Sciatic nerve (tissue), 2 donors: ENCODE measurements at regions not wholly inside any gene's neighbourhood (a gene's known extent, or its start where the extent isn't known, plus 50 kb on each side); places are given as distances from the start of the nearest gene placed in this dataset.
"Not testable (repeated sequence)": the region's sequence is repeated elsewhere in the genome, so short reads cannot be mapped to it uniquely, and the experiment has no call there.

Source experiments
- ATAC-seq: fragments of 200-7000 bp; cut with Tn5 transposase; one replicate; pipeline ENCODE4 v1.9.1; 2020; ENCODE audit warnings: mild to moderate bottlenecking, moderate library complexity
- DNase-seq: peaks from one replicate; pipeline ENCODE4 v3.0.0-alpha.2; 2020; ENCODE audit warnings: low spot score
- intact Hi-C: fragments of 100-400 bp; cut with DNase I; formaldehyde crosslinking; loops from one replicate; pipeline ENCODE4 v1.14.2; 2022
- donor health status: DM: no; HTN: no; CAD: no.
- donor health status: DM: no; HTN: no; CAD: no.

- ATAC-seq (no peak), DNase-seq (no peak)
- intact Hi-C loops, result no loop called here
Observed at GRCh38 chr9:32161209-32161608, 223.2 kb upstream of the ACO1 start.

GRCh38 chr9:32161720-32162119 is 222.7 kb upstream of the ACO1 start:
- DNase-seq, result no peak
- no peak for ATAC-seq
- intact Hi-C loops, result no loop called here

GRCh38 chr9:32166316-32166715 is 218.1 kb upstream of the ACO1 start:
- intact Hi-C loops, DNase-seq, ATAC-seq: not testable (repeated sequence)

- DNase-seq (no peak), ATAC-seq (no peak)
- intact Hi-C loops, result no loop called here
Observed at GRCh38 chr9:32171339-32171738, 213.1 kb upstream of the ACO1 start.

GRCh38 chr9:32172256-32172655 is 212.2 kb upstream of the ACO1 start:
- no peak for ATAC-seq

GRCh38 chr9:32177396-32177795 is 207.0 kb upstream of the ACO1 start:
- DNase-seq, result no peak
- no peak for ATAC-seq
- intact Hi-C loops, result no loop called here

More at GRCh38 chr9:32172256-32172655, 212.2 kb upstream of the ACO1 start:
- intact Hi-C loops, result no loop called here
- no peak for DNase-seq

GRCh38 chr9:32180597-32180996 is 203.8 kb upstream of the ACO1 start:
- ATAC-seq, result no peak
- DNase-seq, result no peak
- intact Hi-C loops, result no loop called here

- ATAC-seq (no peak), DNase-seq (no peak)
- intact Hi-C loops, result no loop called here
Observed at GRCh38 chr9:32200241-32200640, 184.2 kb upstream of the ACO1 start.

GRCh38 chr9:32200896-32201295 is 183.5 kb upstream of the ACO1 start:
- intact Hi-C loops, result no loop called here
- DNase-seq (no peak), ATAC-seq (no peak)

- ATAC-seq, intact Hi-C loops, DNase-seq: not testable (repeated sequence)
Observed at GRCh38 chr9:32209164-32209563, 175.3 kb upstream of the ACO1 start.

GRCh38 chr9:32218100-32218767 is 166.2 kb upstream of the ACO1 start:
- no peak for DNase-seq
- no peak for ATAC-seq
- intact Hi-C loops, result no loop called here

GRCh38 chr9:32220750-32221149 is 163.7 kb upstream of the ACO1 start:
- no peak for ATAC-seq
- DNase-seq, result no peak
- intact Hi-C loops, result no loop called here

GRCh38 chr9:32234451-32234850 is 150.0 kb upstream of the ACO1 start:
- no peak for ATAC-seq
- DNase-seq, result no peak
- intact Hi-C loops, result no loop called here

GRCh38 chr9:32247168-32247567 is 137.3 kb upstream of the ACO1 start:
- DNase-seq, result no peak
- intact Hi-C loops, result no loop called here
- no peak for ATAC-seq

GRCh38 chr9:32248189-32248712 is 136.2 kb upstream of the ACO1 start:
- intact Hi-C loops, result no loop called here
- ATAC-seq (no peak), DNase-seq (no peak)

- no peak for DNase-seq
- intact Hi-C loops, result no loop called here
- peak; percentile 62 for ATAC-seq
Observed at GRCh38 chr9:32251539-32251938, 132.9 kb upstream of the ACO1 start.

- no peak for DNase-seq
- intact Hi-C loops, result no loop called here
- no peak for ATAC-seq
Observed at GRCh38 chr9:32253731-32254130, 130.7 kb upstream of the ACO1 start.

- intact Hi-C loops, result no loop called here
- no peak for ATAC-seq
- no peak for DNase-seq
Observed at GRCh38 chr9:32255026-32255425, 129.4 kb upstream of the ACO1 start.

GRCh38 chr9:32258482-32258881 is 126.0 kb upstream of the ACO1 start:
- intact Hi-C loops, result no loop called here
- no peak for ATAC-seq

GRCh38 chr9:32260151-32260862 is 124.1 kb upstream of the ACO1 start:
- ATAC-seq, result no peak
- intact Hi-C loops, result no loop called here
- DNase-seq, result no peak

More at GRCh38 chr9:32258482-32258881, 126.0 kb upstream of the ACO1 start:
- no peak for DNase-seq
